ENCODE measurements at regions not wholly inside any gene's neighbourhood (a gene's known extent, or its start where the extent isn't known, plus 50 kb on each side); places are given as distances from the start of the nearest gene placed in this dataset.

DNA sequence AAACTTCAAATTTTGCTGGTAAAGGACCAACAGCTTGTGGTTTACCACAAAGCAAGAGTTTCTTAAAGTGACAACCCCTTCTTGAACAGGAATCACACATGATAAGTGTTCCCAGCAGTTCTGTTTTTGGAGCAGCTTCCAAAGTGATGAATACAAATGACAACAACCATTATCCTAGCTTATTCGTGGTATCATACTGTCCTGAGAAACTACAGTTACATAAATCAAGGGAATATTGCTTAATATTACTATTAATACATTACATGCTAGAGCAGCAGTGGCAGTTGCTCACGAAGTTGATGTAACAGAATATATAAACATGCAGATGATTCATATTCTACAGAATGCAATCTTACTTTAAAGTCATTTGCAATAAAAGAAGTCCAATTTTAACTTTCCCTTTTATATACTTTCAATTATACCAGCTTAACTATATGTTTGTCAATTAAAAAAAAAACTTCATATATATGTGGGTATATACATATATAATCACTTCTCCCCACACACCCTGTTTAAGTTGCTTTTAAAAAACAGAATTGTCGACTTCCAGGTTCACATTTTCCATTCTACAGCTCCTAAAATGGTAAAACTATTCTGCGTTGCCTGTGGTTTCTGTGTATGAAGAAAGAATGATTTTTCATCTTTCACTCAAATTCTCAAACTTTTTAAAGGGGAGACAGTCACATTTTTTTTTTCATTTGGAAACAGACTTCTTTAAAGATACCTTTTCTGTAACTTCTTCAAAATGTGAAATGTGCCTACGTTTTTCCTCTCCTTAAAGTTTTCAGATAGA is 713.6 kb downstream of the TDRD15 start:
- ATAC-seq (no peak), DNase-seq (ENCODE audit: low spot score) (no peak)
- ChIA-PET POLR2A (no interaction called here), CTCF (no interaction called here)
- TF ChIP-seq, protein P1, sequence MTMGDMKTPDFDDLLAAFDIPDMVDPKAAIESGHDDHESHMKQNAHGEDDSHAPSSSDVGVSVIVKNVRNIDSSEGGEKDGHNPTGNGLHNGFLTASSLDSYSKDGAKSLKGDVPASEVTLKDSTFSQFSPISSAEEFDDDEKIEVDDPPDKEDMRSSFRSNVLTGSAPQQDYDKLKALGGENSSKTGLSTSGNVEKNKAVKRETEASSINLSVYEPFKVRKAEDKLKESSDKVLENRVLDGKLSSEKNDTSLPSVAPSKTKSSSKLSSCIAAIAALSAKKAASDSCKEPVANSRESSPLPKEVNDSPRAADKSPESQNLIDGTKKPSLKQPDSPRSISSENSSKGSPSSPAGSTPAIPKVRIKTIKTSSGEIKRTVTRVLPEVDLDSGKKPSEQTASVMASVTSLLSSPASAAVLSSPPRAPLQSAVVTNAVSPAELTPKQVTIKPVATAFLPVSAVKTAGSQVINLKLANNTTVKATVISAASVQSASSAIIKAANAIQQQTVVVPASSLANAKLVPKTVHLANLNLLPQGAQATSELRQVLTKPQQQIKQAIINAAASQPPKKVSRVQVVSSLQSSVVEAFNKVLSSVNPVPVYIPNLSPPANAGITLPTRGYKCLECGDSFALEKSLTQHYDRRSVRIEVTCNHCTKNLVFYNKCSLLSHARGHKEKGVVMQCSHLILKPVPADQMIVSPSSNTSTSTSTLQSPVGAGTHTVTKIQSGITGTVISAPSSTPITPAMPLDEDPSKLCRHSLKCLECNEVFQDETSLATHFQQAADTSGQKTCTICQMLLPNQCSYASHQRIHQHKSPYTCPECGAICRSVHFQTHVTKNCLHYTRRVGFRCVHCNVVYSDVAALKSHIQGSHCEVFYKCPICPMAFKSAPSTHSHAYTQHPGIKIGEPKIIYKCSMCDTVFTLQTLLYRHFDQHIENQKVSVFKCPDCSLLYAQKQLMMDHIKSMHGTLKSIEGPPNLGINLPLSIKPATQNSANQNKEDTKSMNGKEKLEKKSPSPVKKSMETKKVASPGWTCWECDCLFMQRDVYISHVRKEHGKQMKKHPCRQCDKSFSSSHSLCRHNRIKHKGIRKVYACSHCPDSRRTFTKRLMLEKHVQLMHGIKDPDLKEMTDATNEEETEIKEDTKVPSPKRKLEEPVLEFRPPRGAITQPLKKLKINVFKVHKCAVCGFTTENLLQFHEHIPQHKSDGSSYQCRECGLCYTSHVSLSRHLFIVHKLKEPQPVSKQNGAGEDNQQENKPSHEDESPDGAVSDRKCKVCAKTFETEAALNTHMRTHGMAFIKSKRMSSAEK (CRISPR knock-in tag; IDR thresholded peaks at IDR 0.05; ENCODE audit: borderline replicate concordance): no peak
- TF ChIP-seq ZNF416 (CRISPR knock-in tag; IDR thresholded peaks at IDR 0.05) (no peak), ZNF121 (CRISPR knock-in tag; IDR thresholded peaks at IDR 0.05) (no peak), CBFB (CRISPR knock-in tag; IDR thresholded peaks at IDR 0.05; ENCODE audit: low read depth) (no peak), TEAD4 (CRISPR knock-in tag; IDR thresholded peaks at IDR 0.05) (no peak), CREM (CRISPR knock-in tag; IDR thresholded peaks at IDR 0.05) (no peak), ATF2 (CRISPR knock-in tag; IDR thresholded peaks at IDR 0.05; ENCODE audit: borderline replicate concordance, low read depth) (no peak), NR2C2 (CRISPR knock-in tag; IDR thresholded peaks at IDR 0.05) (no peak), ZBTB43 (CRISPR knock-in tag; IDR thresholded peaks at IDR 0.05) (no peak), ZNF423 (CRISPR knock-in tag; IDR thresholded peaks at IDR 0.05) (no peak), TCF7 (CRISPR knock-in tag; IDR thresholded peaks at IDR 0.05; ENCODE audit: low read depth) (no peak), ZNF138 (CRISPR knock-in tag; conservative IDR thresholded peaks at IDR 0.05) (no peak)
- TF ChIP-seq, protein P2, sequence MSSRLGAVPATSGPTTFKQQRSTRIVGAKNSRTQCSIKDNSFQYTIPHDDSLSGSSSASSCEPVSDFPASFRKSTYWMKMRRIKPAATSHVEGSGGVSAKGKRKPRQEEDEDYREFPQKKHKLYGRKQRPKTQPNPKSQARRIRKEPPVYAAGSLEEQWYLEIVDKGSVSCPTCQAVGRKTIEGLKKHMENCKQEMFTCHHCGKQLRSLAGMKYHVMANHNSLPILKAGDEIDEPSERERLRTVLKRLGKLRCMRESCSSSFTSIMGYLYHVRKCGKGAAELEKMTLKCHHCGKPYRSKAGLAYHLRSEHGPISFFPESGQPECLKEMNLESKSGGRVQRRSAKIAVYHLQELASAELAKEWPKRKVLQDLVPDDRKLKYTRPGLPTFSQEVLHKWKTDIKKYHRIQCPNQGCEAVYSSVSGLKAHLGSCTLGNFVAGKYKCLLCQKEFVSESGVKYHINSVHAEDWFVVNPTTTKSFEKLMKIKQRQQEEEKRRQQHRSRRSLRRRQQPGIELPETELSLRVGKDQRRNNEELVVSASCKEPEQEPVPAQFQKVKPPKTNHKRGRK (CRISPR knock-in tag; IDR thresholded peaks at IDR 0.05; ENCODE audit: borderline replicate concordance): no peak
- TF ChIP-seq, protein P3, sequence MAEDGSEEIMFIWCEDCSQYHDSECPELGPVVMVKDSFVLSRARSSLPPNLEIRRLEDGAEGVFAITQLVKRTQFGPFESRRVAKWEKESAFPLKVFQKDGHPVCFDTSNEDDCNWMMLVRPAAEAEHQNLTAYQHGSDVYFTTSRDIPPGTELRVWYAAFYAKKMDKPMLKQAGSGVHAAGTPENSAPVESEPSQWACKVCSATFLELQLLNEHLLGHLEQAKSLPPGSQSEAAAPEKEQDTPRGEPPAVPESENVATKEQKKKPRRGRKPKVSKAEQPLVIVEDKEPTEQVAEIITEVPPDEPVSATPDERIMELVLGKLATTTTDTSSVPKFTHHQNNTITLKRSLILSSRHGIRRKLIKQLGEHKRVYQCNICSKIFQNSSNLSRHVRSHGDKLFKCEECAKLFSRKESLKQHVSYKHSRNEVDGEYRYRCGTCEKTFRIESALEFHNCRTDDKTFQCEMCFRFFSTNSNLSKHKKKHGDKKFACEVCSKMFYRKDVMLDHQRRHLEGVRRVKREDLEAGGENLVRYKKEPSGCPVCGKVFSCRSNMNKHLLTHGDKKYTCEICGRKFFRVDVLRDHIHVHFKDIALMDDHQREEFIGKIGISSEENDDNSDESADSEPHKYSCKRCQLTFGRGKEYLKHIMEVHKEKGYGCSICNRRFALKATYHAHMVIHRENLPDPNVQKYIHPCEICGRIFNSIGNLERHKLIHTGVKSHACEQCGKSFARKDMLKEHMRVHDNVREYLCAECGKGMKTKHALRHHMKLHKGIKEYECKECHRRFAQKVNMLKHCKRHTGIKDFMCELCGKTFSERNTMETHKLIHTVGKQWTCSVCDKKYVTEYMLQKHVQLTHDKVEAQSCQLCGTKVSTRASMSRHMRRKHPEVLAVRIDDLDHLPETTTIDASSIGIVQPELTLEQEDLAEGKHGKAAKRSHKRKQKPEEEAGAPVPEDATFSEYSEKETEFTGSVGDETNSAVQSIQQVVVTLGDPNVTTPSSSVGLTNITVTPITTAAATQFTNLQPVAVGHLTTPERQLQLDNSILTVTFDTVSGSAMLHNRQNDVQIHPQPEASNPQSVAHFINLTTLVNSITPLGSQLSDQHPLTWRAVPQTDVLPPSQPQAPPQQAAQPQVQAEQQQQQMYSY (CRISPR knock-in tag; IDR thresholded peaks at IDR 0.05): no peak
- Mint-ChIP-seq H3K4me1 (peaks cover 30% of the 10 kb centered on the region), H3K9me3 (peaks cover 4% of the 10 kb centered on the region; the same call in 1 of the 2 replicates), H3K4me3 (no peak overlapping the region), H3K27ac (no peak overlapping the region), H3K36me3 (no peaks in the 10 kb centered on the region), H3K27me3 (ENCODE audit: low read depth) (no peaks in the 10 kb centered on the region)

Data from WTC11 (cell line).